ENCODE measurements at regions not wholly inside any gene's neighbourhood (a gene's known extent, or its start where the extent isn't known, plus 50 kb on each side); places are given as distances from the start of the nearest gene placed in this dataset.

DNA sequence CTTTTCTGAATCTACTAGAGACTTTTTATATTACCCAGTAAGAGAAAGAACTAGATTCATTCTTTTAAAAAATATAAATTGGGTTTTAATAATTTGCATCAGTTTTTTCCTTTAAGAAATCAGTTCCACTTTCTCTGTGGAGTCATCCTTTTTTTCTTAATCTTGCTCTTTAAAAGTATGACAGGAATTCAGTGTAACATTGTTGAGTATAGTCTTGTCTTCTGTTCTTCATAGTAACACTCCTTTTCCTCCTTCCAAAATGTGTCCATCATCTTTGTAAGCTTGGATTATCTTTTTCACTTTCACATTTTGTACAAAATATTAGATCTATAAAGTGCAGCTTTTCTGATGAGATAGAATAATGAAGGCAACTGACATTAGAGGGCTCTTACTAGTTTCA lies 135.4 kb downstream of the HAUS1 start:
- no peak for TF ChIP-seq EZH2phosphoT487 (IDR thresholded peaks at IDR 0.05)
- TF ChIP-seq, protein P1, sequence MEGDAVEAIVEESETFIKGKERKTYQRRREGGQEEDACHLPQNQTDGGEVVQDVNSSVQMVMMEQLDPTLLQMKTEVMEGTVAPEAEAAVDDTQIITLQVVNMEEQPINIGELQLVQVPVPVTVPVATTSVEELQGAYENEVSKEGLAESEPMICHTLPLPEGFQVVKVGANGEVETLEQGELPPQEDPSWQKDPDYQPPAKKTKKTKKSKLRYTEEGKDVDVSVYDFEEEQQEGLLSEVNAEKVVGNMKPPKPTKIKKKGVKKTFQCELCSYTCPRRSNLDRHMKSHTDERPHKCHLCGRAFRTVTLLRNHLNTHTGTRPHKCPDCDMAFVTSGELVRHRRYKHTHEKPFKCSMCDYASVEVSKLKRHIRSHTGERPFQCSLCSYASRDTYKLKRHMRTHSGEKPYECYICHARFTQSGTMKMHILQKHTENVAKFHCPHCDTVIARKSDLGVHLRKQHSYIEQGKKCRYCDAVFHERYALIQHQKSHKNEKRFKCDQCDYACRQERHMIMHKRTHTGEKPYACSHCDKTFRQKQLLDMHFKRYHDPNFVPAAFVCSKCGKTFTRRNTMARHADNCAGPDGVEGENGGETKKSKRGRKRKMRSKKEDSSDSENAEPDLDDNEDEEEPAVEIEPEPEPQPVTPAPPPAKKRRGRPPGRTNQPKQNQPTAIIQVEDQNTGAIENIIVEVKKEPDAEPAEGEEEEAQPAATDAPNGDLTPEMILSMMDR (IDR thresholded peaks at IDR 0.05): no peak
